Endothelial cell of umbilical vein (primary cell): ENCODE measurements at regions not wholly inside any gene's neighbourhood (a gene's known extent, or its start where the extent isn't known, plus 50 kb on each side); places are given as distances from the start of the nearest gene placed in this dataset.

ENCODE experiments used
- BruUV-seq: library from RNA; stranded (reverse); fragments of 400-500 nt; replicated peaks from 2 replicates; lab custom pipeline; 2021; lab: Mats Ljungman, UMichigan
- CTCF ChIA-PET: fragments of 300-600, 350-600 bp; sonication (Branson Sonifier 250); formaldehyde crosslinking; loops from one replicate; lab custom pipeline; 2021; ENCODE audit warnings: antibody characterized with exemption, inconsistent platforms; lab: Charles Lee
- POLR2A ChIA-PET: fragments of 300-600, 350-600 bp; sonication (Branson Sonifier 250); formaldehyde crosslinking; loops from one replicate; lab custom pipeline; 2021; ENCODE audit warnings: antibody characterized with exemption, inconsistent platforms; lab: Charles Lee
- DNase-seq: peaks from one replicate; pipeline ENCODE4 v3.0.0-alpha.2; 2011; ENCODE audit warnings: low read depth, low spot score
- FAIRE-seq: peaks from 2 replicates; lab custom pipeline; 2011; peaks lifted over from hg19 to GRCh38; lab: Jason Lieb, UNC
- H2AFZ ChIP-seq: 2 replicates; pipeline ENCODE4 v1.6.0; 2012; ENCODE audit warnings: low read depth, low read length, control low read depth, inconsistent platforms
- H3K27ac ChIP-seq: 2 replicates; pipeline ENCODE4 v1.5.1; 2011; ENCODE audit warnings: low read depth, mild to moderate bottlenecking, control low read depth, low read length, moderate library complexity; ENCODE audit not compliant: insufficient read depth
- H3K27me3 ChIP-seq, 2 experiments: 2 replicates each; pipeline versions ENCODE4 v1.6.0 to v1.6.1; 2011; ENCODE audit warnings: low read length in 2 of 2, mixed read lengths in 1 of 2; ENCODE audit not compliant: control insufficient read depth in 2 of 2, insufficient read depth in 2 of 2
- H3K36me3 ChIP-seq, 2 experiments: 2 replicates in 1 of 2; 3 replicates in 1 of 2; pipeline ENCODE4 v1.5.1; 2011; ENCODE audit warnings: low read length in 2 of 2, mild to moderate bottlenecking in 1 of 2, moderate library complexity in 1 of 2; ENCODE audit not compliant: control insufficient read depth in 2 of 2, insufficient read depth in 2 of 2; ENCODE audit errors: extremely low read depth in 1 of 2
- H3K4me1 ChIP-seq: 3 replicates; pipeline ENCODE4 v1.5.1; 2011; ENCODE audit warnings: mild to moderate bottlenecking, low read length; ENCODE audit not compliant: control insufficient read depth, insufficient read depth; ENCODE audit errors: extremely low read depth
- H3K4me2 ChIP-seq: 2 replicates; pipeline ENCODE4 v1.6.1; 2011; ENCODE audit warnings: low read length, control low read depth, mixed read lengths; ENCODE audit not compliant: insufficient read depth
- H3K4me3 ChIP-seq, 3 experiments: fragments of 200-600 bp in 1 of 3; sonication (generic), shearing (Covaris generic) in 1 of 3; replicated peaks in 1 of 3; 2 replicates each; pipeline ENCODE4 v1.5.1; 2011 to 2016; ENCODE audit warnings: control low read depth in 3 of 3, low read length in 3 of 3, mild to moderate bottlenecking in 2 of 3, inconsistent platforms in 1 of 3, low read depth in 1 of 3, moderate library complexity in 1 of 3; ENCODE audit not compliant: insufficient read depth in 1 of 3
- H3K79me2 ChIP-seq: 2 replicates; pipeline ENCODE4 v1.6.0; 2012; ENCODE audit warnings: low read length, inconsistent platforms; ENCODE audit not compliant: control insufficient read depth, insufficient read depth
- H3K9ac ChIP-seq: replicated peaks from 2 replicates; pipeline ENCODE3; 2011; ENCODE audit warnings: low read length, control low read depth; ENCODE audit not compliant: insufficient read depth; ENCODE audit errors: extremely low read depth
- H3K9me1 ChIP-seq: replicated peaks from 3 replicates; pipeline ENCODE4 v1.6.0; 2011; ENCODE audit warnings: mild to moderate bottlenecking, low read length; ENCODE audit not compliant: control insufficient read depth, insufficient read depth; ENCODE audit errors: extremely low read depth
- H3K9me3 ChIP-seq: replicated peaks from 2 replicates; pipeline ENCODE4 v1.5.1; 2012; ENCODE audit warnings: low read length, inconsistent platforms; ENCODE audit not compliant: control insufficient read depth, insufficient read depth
- H4K20me1 ChIP-seq: replicated peaks from 2 replicates; pipeline ENCODE3; 2011; ENCODE audit warnings: mild to moderate bottlenecking, low read length; ENCODE audit not compliant: control insufficient read depth, insufficient read depth; ENCODE audit errors: extremely low read depth
- CTCF ChIP-seq, 2 donors: IDR thresholded peaks; 1 replicate in 1 of 2; 2 replicates in 1 of 2; pipeline ENCODE4 v1.5.1; 2011; ENCODE audit warnings: low read length in 2 of 2, mild to moderate bottlenecking in 2 of 2, moderate library complexity in 2 of 2, control low read depth in 1 of 2, inconsistent platforms in 1 of 2, low read depth in 1 of 2; ENCODE audit not compliant: insufficient read depth in 1 of 2; ENCODE audit errors: extremely low read depth in 1 of 2
- EZH2 ChIP-seq: IDR thresholded peaks from 2 replicates; pipeline ENCODE4 v1.6.1; 2012; ENCODE audit warnings: borderline replicate concordance, low read depth, mild to moderate bottlenecking, moderate library complexity, low read length, inconsistent platforms; ENCODE audit not compliant: severe bottlenecking
- FOS ChIP-seq: IDR thresholded peaks from 2 replicates; pipeline ENCODE4 v1.6.1; 2011; ENCODE audit warnings: mild to moderate bottlenecking, low read length, moderate library complexity, borderline replicate concordance; ENCODE audit not compliant: insufficient read depth
- GATA2 ChIP-seq: IDR thresholded peaks from 2 replicates; pipeline ENCODE4 v1.7.0; 2011; ENCODE audit warnings: low read depth, mild to moderate bottlenecking, moderate library complexity, mixed read lengths, low read length; ENCODE audit not compliant: insufficient read length, insufficient read depth
- JUN ChIP-seq: IDR thresholded peaks from 2 replicates; pipeline ENCODE4 v1.6.1; 2011; ENCODE audit warnings: borderline replicate concordance, low read depth; ENCODE audit not compliant: insufficient read length, insufficient read depth
- MAX ChIP-seq: IDR thresholded peaks from 2 replicates; pipeline ENCODE4 v1.6.1; 2011; ENCODE audit not compliant: insufficient read depth, insufficient read length
- MYC ChIP-seq: IDR thresholded peaks from one replicate; pipeline ENCODE4 v1.6.1; 2011; ENCODE audit warnings: mild to moderate bottlenecking, low read depth, low read length
- POLR2A ChIP-seq: IDR thresholded peaks from 2 replicates; pipeline ENCODE4 v1.6.1; 2012; ENCODE audit warnings: low read depth, mild to moderate bottlenecking, control low read depth, low read length
- POLR2AphosphoS5 ChIP-seq: IDR thresholded peaks from 2 replicates; pipeline ENCODE4 v1.6.1; 2012; ENCODE audit warnings: low read depth, mild to moderate bottlenecking, control low read depth, low read length, moderate library complexity; ENCODE audit not compliant: insufficient read depth
- dilution Hi-C: fragments of 300-500 bp; cut with MboI; formaldehyde crosslinking; loops from one replicate; pipeline ENCODE4 v1.15.0; 2019; ENCODE audit warnings: low sequenced_read_pairs; ENCODE audit not compliant: extremely low pct_ligation_motif_present
- intact Hi-C: fragments of 100-400 bp; cut with micrococcal nuclease; formaldehyde crosslinking; loops from one replicate; pipeline ENCODE4 v1.10.0; 2022

GRCh38 chr3:165716592-165716991 lies 120.6 kb downstream of the BCHE start:
- DNase-seq (no peak), FAIRE-seq (no peak)
- Histone ChIP-seq H3K79me2 (no peaks in the 10 kb centered on the region), H3K4me1 (no peaks in the 10 kb centered on the region), H3K4me3 (no peak overlapping the region), H3K27ac (no peak overlapping the region), H3K9me1 (no peaks in the 10 kb centered on the region), H3K36me3 (no peaks in the 10 kb centered on the region), H2AFZ (no peak overlapping the region), H4K20me1 (no peaks in the 10 kb centered on the region), H3K4me2 (no peak overlapping the region), H3K9me3 (peaks cover 3% of the 10 kb centered on the region), H3K9ac (no peak overlapping the region), H3K27me3 (no peaks in the 10 kb centered on the region)
- no TSS peak for BruUV-seq
- no peak for TF ChIP-seq CTCF (IDR thresholded peaks at IDR 0.05; ENCODE audit: extremely low read depth in 1 of 2, insufficient read depth in 1 of 2, low read depth in 1 of 2, low read length in 2 of 2)
- no peak for TF ChIP-seq MYC
- TF ChIP-seq MAX: no peak
- TF ChIP-seq POLR2A: no peak
- no peak for TF ChIP-seq EZH2
- TF ChIP-seq FOS: no peak
- TF ChIP-seq POLR2AphosphoS5: no peak
- TF ChIP-seq JUN: no peak
- no peak for TF ChIP-seq GATA2
- intact Hi-C loops: no loop called here
- dilution Hi-C loops: no loop called here
- ChIA-PET CTCF (interaction anchor here (0.7 kb wide), 1 partner anchor 10 kb away, joined by 3 read pairs; no protein-coding TSS in a partner anchor), POLR2A (no interaction called here)
